Central memory CD8-positive, alpha-beta T cell (primary cell): ENCODE measurements at regions not wholly inside any gene's neighbourhood (a gene's known extent, or its start where the extent isn't known, plus 50 kb on each side); places are given as distances from the start of the nearest gene placed in this dataset.
"Not testable (repeated sequence)": the region's sequence is repeated elsewhere in the genome, so short reads cannot be mapped to it uniquely, and the experiment has no call there.

Experiments
- ATAC-seq: fragments of 150-1000 bp; cut with Tn5 transposase; replicated peaks from 2 replicates; pipeline ENCODE4 v1.10.0; 2022; ENCODE audit warnings: mild to moderate bottlenecking, moderate FRiP score, moderate number of reproducible peaks; ENCODE audit not compliant: poor library complexity, severe bottlenecking; ENCODE audit errors: extremely low read depth
- DNase-seq, 2 donors: peaks; one replicate each; pipeline ENCODE4 v3.0.0; 2021; ENCODE audit warnings: low spot score in 2 of 2
- H3K27ac Mint-ChIP-seq: one replicate; pipeline ENCODE4 v1.8.0; 2022; ENCODE audit warnings: low read depth, mild to moderate bottlenecking, moderate library complexity, mixed read lengths
- H3K27me3 Mint-ChIP-seq: one replicate; pipeline ENCODE4 v1.8.0; 2022; ENCODE audit warnings: mixed read lengths
- H3K36me3 Mint-ChIP-seq: one replicate; pipeline ENCODE4 v1.8.0; 2022; ENCODE audit warnings: mild to moderate bottlenecking, moderate library complexity, mixed read lengths; ENCODE audit not compliant: insufficient read depth
- H3K4me1 Mint-ChIP-seq: one replicate; pipeline ENCODE4 v1.8.0; 2022; ENCODE audit warnings: mixed read lengths
- H3K4me3 Mint-ChIP-seq: one replicate; pipeline ENCODE4 v1.8.0; 2022; ENCODE audit warnings: mild to moderate bottlenecking, moderate library complexity, mixed read lengths
- H3K9me3 Mint-ChIP-seq: one replicate; pipeline ENCODE4 v1.8.0; 2022; ENCODE audit warnings: mixed read lengths

DNA sequence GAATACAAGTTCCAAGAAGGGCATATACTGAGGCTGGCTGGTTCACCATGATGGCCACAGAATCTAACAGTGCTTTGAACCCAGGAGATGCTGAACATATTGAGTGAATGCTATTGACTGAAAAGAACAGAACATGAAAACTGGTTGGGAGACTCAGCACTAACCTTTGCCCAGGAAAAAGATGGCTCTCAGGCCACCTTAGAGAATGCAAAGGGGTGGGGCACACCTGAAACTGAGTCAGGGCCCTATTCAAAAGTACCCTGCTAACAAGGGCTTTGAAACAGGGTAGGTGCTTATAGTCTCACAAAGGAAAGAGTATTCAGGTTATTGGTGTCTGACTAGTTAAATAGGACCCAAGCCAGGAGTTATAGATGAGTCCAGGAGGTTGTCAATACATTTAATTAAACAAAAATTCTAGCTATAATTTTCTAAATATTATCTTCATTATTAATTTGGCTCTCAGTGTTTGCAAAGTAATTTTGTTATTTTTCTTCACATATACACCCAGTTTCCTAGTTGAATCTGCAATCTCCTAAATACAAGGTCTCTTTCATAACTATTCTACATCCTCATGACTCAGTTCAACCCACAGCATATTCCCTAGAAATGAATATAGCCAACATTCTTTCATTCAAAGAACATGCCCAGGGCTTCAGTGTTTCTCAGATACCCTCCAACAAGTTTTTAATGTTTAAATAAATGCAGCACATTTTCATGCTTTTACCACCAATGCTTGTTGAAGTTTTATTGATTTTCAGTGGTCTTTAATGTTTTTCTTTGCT is 144.2 kb upstream of the RAPGEF2 start:
- Mint-ChIP-seq H3K4me3 (no peak overlapping the region), H3K36me3 (no peaks in the 10 kb centered on the region), H3K27ac (no peak overlapping the region), H3K9me3 (no peaks in the 10 kb centered on the region), H3K27me3 (peaks cover 28% of the 10 kb centered on the region), H3K4me1 (no peaks in the 10 kb centered on the region)
- ATAC-seq: no peak
- DNase-seq: no peak

GRCh38 chr4:158962393-158962792 is 140.5 kb upstream of the RAPGEF2 start:
- Mint-ChIP-seq H3K36me3 (no peaks in the 10 kb centered on the region), H3K9me3 (no peaks in the 10 kb centered on the region), H3K4me3 (no peak overlapping the region), H3K4me1 (no peaks in the 10 kb centered on the region), H3K27ac (no peak overlapping the region), H3K27me3 (peaks cover 51% of the 10 kb centered on the region)
- ATAC-seq (no peak), DNase-seq (no peak)

- DNase-seq, H3K9me3 Mint-ChIP-seq, H3K4me1 Mint-ChIP-seq, H3K36me3 Mint-ChIP-seq, H3K27ac Mint-ChIP-seq, ATAC-seq, H3K4me3 Mint-ChIP-seq: not testable (repeated sequence)
- peaks cover 52% of the 10 kb centered on the region for H3K27me3 Mint-ChIP-seq
These were observed 139.6 kb upstream of the RAPGEF2 start for GRCh38 chr4:158963282-158963681.

DNA sequence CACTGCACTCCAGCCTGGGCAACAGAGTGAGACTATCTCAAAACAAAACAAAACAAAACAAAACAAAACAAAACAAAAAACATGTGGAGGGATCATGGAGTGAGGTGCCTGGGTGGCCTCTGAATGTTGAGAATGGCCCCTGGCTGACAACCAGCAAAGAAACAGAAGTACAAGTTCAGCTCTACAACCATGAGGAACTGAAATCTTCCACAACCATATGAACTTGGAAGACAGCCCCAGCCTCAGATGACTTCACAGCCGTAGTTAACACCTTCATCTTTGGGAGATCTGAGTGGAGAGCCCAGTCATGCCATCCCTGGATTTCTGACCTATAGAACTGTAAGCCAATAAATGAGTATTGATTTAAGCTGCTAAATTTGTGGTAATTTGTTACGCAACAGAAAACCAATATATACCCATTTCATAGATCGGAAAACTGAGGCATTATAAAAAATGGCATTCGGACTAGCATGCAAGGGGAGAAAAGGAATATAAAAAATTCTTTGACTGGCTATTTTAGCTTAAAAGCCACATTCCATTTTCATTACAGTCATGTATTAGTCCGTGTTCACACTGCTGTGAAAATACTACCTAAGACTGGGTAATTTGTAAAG is 138.7 kb upstream of the RAPGEF2 start:
- no peaks in the 10 kb centered on the region for H3K9me3 Mint-ChIP-seq
- H3K27me3 Mint-ChIP-seq: peaks cover 61% of the 10 kb centered on the region
- DNase-seq (no peak), ATAC-seq (no peak)
- H3K4me1 Mint-ChIP-seq: no peaks in the 10 kb centered on the region
- H3K36me3 Mint-ChIP-seq: no peaks in the 10 kb centered on the region
- no peak overlapping the region for H3K27ac Mint-ChIP-seq
- no peak overlapping the region for H3K4me3 Mint-ChIP-seq

DNA sequence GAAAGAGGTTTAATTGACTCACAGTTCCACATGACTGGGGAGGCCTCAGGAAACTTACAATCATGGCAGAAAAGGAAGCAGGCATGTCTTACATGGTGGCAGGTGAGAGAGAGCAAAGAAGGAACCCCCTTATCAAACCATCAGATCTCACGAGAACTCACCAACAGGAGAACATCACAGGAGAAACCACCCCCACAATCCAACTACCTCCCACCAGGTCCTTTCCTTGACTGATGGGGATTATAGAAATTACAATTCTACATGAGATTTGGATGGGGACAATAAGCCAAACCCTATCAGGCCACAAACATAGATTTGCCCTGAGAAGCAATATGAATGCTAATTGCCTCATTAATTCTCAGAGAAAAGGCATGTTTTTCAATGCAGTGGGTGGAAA is 138.2 kb upstream of the RAPGEF2 start:
- no peak for DNase-seq
- Mint-ChIP-seq H3K9me3 (no peaks in the 10 kb centered on the region), H3K4me3 (no peak overlapping the region), H3K27ac (no peak overlapping the region), H3K27me3 (peaks cover 64% of the 10 kb centered on the region), H3K4me1 (no peaks in the 10 kb centered on the region), H3K36me3 (no peaks in the 10 kb centered on the region)
- ATAC-seq: no peak

DNA sequence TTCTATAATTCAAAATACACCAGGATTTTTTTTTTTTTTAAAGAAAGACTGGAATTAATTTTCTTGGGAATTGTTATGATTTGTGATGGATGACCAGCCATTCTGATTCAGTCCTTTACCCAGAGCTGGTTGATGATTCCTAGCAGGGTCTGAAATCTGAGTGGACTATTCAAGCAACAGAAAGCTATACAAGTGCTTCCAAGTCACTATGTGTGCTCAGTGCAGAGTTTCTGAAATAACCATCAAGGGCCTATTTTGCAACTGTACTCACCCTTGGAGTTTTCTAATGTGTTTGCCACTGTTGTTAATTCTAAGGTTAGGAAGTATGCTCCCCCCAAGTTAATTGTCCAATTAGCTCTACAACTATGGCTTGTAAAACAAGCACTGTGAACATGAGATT is 137.7 kb upstream of the RAPGEF2 start:
- H3K4me1 Mint-ChIP-seq: no peaks in the 10 kb centered on the region
- no peak for ATAC-seq
- H3K27me3 Mint-ChIP-seq: peaks cover 59% of the 10 kb centered on the region
- H3K36me3 Mint-ChIP-seq: no peaks in the 10 kb centered on the region
- no peak overlapping the region for H3K4me3 Mint-ChIP-seq
- H3K9me3 Mint-ChIP-seq: no peaks in the 10 kb centered on the region
- DNase-seq: no peak
- H3K27ac Mint-ChIP-seq: no peak overlapping the region

- H3K9me3 Mint-ChIP-seq: no peaks in the 10 kb centered on the region
- no peak overlapping the region for H3K4me3 Mint-ChIP-seq
- no peak overlapping the region for H3K27ac Mint-ChIP-seq
- no peak for ATAC-seq
- no peaks in the 10 kb centered on the region for H3K36me3 Mint-ChIP-seq
- no peaks in the 10 kb centered on the region for H3K4me1 Mint-ChIP-seq
- DNase-seq: no peak
- H3K27me3 Mint-ChIP-seq: peaks cover 52% of the 10 kb centered on the region
These were observed 136.8 kb upstream of the RAPGEF2 start for GRCh38 chr4:158966091-158966490.

GRCh38 chr4:158968961-158969360 is 133.9 kb upstream of the RAPGEF2 start:
- ATAC-seq (no peak), DNase-seq (no peak)
- no peak overlapping the region for H3K4me3 Mint-ChIP-seq
- no peaks in the 10 kb centered on the region for H3K36me3 Mint-ChIP-seq
- H3K27ac Mint-ChIP-seq: no peak overlapping the region
- H3K27me3 Mint-ChIP-seq: peaks cover 33% of the 10 kb centered on the region
- H3K4me1 Mint-ChIP-seq: no peaks in the 10 kb centered on the region
- H3K9me3 Mint-ChIP-seq: no peaks in the 10 kb centered on the region

- no peak for DNase-seq
- Mint-ChIP-seq H3K9me3 (no peaks in the 10 kb centered on the region), H3K4me3 (no peak overlapping the region), H3K4me1 (no peaks in the 10 kb centered on the region), H3K27me3 (peaks cover 23% of the 10 kb centered on the region), H3K27ac (no peak overlapping the region), H3K36me3 (no peaks in the 10 kb centered on the region)
- no peak for ATAC-seq
These were observed 132.1 kb upstream of the RAPGEF2 start for GRCh38 chr4:158970812-158971211.

- ATAC-seq, H3K4me3 Mint-ChIP-seq, H3K36me3 Mint-ChIP-seq, H3K4me1 Mint-ChIP-seq, H3K27ac Mint-ChIP-seq, DNase-seq, H3K9me3 Mint-ChIP-seq: not testable (repeated sequence)
- peaks cover 19% of the 10 kb centered on the region for H3K27me3 Mint-ChIP-seq
These were observed 128.4 kb upstream of the RAPGEF2 start for GRCh38 chr4:158974438-158974837.

DNA sequence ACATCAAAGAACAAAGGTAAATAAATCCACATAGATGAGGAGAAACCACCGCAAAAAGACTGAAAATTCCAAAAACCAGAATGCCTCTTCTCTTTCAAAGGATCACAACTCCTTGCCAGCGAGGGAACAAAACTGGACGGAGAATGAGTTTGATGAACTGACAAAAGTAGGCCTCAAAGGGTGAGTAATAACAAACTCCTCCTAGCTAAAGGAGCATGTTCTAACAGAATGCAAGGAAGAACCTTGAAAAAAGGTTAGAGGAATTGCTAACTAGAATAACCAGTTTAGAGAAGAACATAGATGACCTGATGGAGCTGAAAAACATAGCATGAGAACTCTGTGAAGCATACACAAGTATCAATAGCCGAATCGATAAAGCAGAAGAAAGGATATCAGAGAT is 122.2 kb upstream of the RAPGEF2 start:
- H3K4me3 Mint-ChIP-seq, DNase-seq, ATAC-seq, H3K4me1 Mint-ChIP-seq, H3K27ac Mint-ChIP-seq, H3K9me3 Mint-ChIP-seq, H3K36me3 Mint-ChIP-seq: not testable (repeated sequence)
- peaks cover 47% of the 10 kb centered on the region for H3K27me3 Mint-ChIP-seq

- DNase-seq (no peak), ATAC-seq (no peak)
- Mint-ChIP-seq H3K9me3 (peaks cover 6% of the 10 kb centered on the region), H3K36me3 (no peaks in the 10 kb centered on the region), H3K4me3 (no peak overlapping the region), H3K4me1 (no peaks in the 10 kb centered on the region), H3K27me3 (no peaks in the 10 kb centered on the region), H3K27ac (no peak overlapping the region)
These were observed 111.2 kb upstream of the RAPGEF2 start for GRCh38 chr4:158991534-158992155.

DNA sequence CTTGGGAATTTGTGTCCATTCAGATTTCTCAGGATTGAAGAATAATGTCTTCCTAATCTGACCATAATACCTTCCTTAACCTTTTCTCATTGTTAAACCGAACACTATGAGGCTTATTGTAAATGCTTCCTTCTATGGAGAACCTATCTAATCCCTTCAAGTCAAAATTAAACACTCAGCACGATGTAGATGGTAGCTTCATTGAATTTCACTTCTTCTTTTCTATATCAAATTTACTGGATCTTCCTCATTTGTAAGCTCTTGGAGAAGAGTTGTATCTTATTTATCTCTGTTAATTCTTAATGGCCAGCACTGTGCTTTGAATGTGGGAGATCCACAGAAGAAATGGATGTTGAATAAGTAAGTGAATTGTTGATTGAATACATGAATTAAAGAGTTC is 109.0 kb upstream of the RAPGEF2 start:
- no peak overlapping the region for H3K27ac Mint-ChIP-seq
- no peaks in the 10 kb centered on the region for H3K27me3 Mint-ChIP-seq
- H3K4me1 Mint-ChIP-seq: no peaks in the 10 kb centered on the region
- ATAC-seq (no peak), DNase-seq (no peak)
- H3K9me3 Mint-ChIP-seq: peaks cover 3% of the 10 kb centered on the region
- no peak overlapping the region for H3K4me3 Mint-ChIP-seq
- H3K36me3 Mint-ChIP-seq: no peaks in the 10 kb centered on the region
